ENCODE measurements at regions not wholly inside any gene's neighbourhood (a gene's known extent, or its start where the extent isn't known, plus 50 kb on each side); places are given as distances from the start of the nearest gene placed in this dataset.

DNA sequence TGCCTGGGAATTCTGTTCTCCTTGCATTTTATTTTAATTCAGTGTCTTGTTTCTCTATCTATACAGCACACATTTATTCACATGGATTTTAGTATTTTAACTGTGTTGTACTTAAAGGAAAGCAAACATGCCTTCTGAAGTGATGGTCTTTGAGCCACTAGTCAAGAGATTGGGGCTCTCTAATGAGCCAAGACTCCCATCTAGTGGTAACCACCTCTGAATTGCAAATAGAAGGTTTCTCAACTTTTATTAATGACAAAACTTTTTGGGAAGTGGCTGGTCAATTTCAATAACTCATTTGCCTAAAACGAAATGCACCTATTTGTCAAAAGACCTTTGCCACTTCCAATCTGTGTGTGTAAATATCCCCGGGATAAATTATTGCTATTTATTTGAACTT is 199.6 kb downstream of the LTN1 start:
- no peak for ATAC-seq
- H3K4me1 Mint-ChIP-seq: peaks cover 2% of the 10 kb centered on the region
- H3K27ac Mint-ChIP-seq: no peak overlapping the region

DNA sequence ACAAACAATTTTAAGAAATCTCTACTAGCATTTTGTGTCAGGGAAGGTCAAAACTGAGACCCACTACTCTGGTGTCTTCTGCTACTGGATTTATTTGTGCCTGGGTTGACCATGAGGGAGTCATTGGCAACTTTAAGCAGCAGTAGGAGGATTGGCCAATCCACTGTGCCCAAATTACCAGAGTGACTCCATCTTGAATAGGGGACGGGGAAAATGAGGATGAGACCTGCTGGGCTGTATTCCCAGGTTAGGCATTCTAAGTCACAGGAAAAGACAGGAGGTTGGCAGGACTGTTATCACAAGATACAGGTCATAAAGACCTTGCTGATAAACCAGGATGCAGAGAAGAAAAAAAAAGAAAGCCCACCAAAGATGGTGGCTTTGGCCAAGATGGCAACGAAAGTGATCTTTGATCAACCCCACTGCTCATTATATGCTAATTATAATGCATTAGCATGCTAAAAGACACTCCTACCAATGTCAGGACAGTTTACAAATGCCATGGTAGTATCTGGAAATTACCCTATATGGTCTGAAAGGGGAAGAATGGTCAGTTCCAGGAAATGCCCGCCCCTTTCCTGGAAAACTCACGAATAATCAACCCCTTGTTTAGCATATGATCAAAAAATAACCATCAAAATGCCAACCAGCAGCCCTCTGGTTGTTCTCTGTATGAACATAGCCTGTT is 200.9 kb downstream of the LTN1 start:
- Mint-ChIP-seq H3K4me1 (peaks cover 2% of the 10 kb centered on the region), H3K36me3 (ENCODE audit: low read depth) (no peaks in the 10 kb centered on the region), H3K4me3 (no peak overlapping the region), H3K27me3 (no peaks in the 10 kb centered on the region), H3K27ac (no peak overlapping the region)
- H3K9me3 ChIP-seq (ENCODE audit: control insufficient read depth, low read length, poor library complexity, severe bottlenecking): no peaks in the 10 kb centered on the region
- ATAC-seq (no peak), DNase-seq (no peak)

More for the DNA sequence above, 199.6 kb downstream of the LTN1 start:
- no peaks in the 10 kb centered on the region for H3K27me3 Mint-ChIP-seq
- peaks cover 2% of the 10 kb centered on the region for H3K36me3 Mint-ChIP-seq (ENCODE audit: low read depth)
- H3K9me3 ChIP-seq (ENCODE audit: control insufficient read depth, low read length, poor library complexity, severe bottlenecking): no peaks in the 10 kb centered on the region
- H3K4me3 Mint-ChIP-seq: no peak overlapping the region
- no peak for DNase-seq

DNA sequence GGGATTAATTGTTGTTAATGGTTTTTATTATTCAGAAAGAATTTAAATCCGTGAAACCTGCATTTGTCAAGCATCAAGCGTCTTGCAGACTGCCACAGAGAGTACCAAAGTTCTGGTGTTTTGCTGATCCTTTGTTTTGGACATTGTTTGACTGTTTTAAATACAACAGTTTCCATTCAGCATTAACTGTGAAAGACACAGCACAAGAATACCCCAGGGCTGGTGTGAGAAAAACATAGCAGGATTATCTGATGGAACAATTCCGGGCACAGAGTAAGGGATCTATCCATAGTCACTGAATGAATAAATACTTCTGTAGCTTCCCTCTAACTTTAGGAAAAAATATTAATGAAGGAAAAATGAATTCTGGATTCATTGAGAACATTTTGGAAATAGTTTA is 202.3 kb downstream of the LTN1 start:
- Mint-ChIP-seq H3K27ac (no peak overlapping the region), H3K36me3 (ENCODE audit: low read depth) (no peaks in the 10 kb centered on the region), H3K4me3 (no peak overlapping the region), H3K27me3 (no peaks in the 10 kb centered on the region), H3K4me1 (peaks cover 2% of the 10 kb centered on the region)
- DNase-seq: no peak
- ATAC-seq: no peak
- H3K9me3 ChIP-seq (ENCODE audit: control insufficient read depth, low read length, poor library complexity, severe bottlenecking): no peaks in the 10 kb centered on the region

DNA sequence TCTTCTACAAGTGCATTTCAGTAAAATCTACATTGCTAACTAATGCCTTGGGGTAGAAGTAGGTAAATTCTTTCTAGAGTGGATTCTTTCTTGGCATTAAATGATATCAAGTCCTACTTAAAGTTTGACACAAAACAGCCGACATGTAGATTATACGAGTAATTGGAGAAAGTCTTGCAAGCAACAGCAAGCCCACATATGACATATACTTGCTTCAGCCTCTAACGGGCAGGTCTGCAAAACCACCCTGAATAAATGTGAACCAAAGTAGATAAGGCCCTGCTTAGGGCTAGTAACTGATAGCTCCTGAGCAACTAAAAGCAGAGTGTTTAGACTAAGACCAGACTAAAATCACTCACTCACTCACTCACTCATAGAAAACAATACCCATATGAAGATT is 203.2 kb downstream of the LTN1 start:
- peak overlapping the region; percentile 14 for H3K27ac Mint-ChIP-seq
- H3K27me3 Mint-ChIP-seq: no peaks in the 10 kb centered on the region
- peaks cover 2% of the 10 kb centered on the region for H3K4me1 Mint-ChIP-seq
- no peak overlapping the region for H3K4me3 Mint-ChIP-seq
- ATAC-seq (no peak), DNase-seq (no peak)
- H3K9me3 ChIP-seq (ENCODE audit: control insufficient read depth, low read length, poor library complexity, severe bottlenecking): no peaks in the 10 kb centered on the region
- H3K36me3 Mint-ChIP-seq (ENCODE audit: low read depth): no peaks in the 10 kb centered on the region

DNA sequence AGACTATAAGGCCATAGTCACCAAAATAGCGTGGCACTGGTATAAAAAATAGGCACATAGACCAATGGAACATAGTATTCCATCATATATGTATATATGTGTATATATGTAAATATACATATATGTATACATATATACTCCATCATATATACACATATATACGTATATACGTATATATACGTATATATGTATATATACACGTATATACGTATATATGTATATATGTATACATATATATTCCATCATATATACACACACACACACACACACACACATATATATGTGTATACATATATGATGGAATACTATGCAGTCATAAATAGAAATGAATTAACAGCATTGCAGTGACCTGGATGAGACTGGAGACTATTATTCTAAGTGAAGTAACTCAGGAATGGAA is 204.6 kb downstream of the LTN1 start:
- no peaks in the 10 kb centered on the region for H3K9me3 ChIP-seq (ENCODE audit: control insufficient read depth, low read length, poor library complexity, severe bottlenecking)
- Mint-ChIP-seq H3K4me3 (no peak overlapping the region), H3K27ac (no peak overlapping the region), H3K36me3 (ENCODE audit: low read depth) (no peaks in the 10 kb centered on the region), H3K27me3 (no peaks in the 10 kb centered on the region), H3K4me1 (peaks cover 2% of the 10 kb centered on the region)
- no peak for ATAC-seq
- DNase-seq: no peak

DNA sequence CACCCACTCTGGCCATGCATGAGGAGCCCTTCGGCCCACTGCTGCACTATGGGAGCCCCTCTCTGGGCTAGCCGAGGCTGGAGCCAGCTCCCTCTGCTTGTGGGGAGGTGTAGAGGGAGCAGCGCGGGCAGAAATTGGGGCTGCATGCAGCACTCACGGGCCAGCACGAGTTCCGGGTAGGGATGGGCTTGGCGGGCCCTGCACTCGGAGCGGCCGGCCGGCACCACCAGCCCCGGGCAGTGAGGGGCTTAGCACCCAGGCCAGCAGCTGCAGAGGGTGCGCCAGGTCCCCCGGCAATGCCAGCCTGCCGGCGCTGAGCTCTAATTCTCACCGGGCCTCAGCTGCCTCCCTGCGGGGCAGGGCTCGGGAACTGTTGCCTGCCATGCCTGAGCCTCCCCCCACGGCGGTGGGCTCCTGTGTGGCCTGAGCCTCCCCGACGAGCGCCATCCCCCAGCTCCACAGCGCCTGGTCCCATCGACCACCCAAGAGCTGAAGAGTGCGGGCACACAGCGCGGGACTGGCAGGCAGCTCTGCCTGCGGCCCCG is 209.0 kb downstream of the LTN1 start:
- no peaks in the 10 kb centered on the region for H3K9me3 ChIP-seq (ENCODE audit: control insufficient read depth, low read length, poor library complexity, severe bottlenecking)
- ATAC-seq: no peak
- no peaks in the 10 kb centered on the region for H3K4me1 Mint-ChIP-seq
- no peak overlapping the region for H3K4me3 Mint-ChIP-seq
- no peaks in the 10 kb centered on the region for H3K36me3 Mint-ChIP-seq (ENCODE audit: low read depth)
- H3K27ac Mint-ChIP-seq: no peak overlapping the region
- no peak for DNase-seq
- no peaks in the 10 kb centered on the region for H3K27me3 Mint-ChIP-seq

DNA sequence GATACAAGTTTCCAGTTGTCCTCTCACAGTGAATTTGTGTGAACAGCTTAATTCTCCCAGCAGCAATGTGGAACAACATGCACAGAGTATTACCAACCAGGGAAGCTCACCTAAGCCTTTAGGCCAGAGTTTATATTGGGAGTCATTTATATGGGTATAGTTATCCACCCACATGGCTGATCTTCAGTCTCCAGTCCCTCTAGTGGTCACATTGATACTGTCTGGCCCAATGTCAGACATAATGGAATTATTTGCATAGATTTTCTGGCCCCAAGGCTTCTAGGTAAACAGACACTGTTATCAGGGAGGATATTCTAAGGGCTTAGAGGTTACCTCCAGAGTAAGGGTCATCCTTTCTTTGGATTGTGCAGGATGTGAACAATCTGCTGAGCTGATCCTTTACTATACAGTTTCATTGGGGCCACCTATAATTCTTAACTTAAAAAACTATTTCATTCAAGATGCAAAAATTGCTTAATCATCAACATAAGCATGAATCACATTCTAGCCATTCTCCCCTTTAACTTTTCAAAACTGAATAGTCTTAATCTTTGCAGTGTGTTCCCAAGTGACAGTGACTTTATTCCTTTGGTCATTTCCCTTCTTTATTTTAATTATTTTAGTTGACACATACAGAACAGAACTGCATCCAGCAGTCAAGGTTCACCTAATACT is 210.9 kb downstream of the LTN1 start:
- no peak for DNase-seq
- Mint-ChIP-seq H3K4me1 (no peaks in the 10 kb centered on the region), H3K27ac (no peak overlapping the region), H3K27me3 (no peaks in the 10 kb centered on the region), H3K36me3 (ENCODE audit: low read depth) (no peaks in the 10 kb centered on the region), H3K4me3 (no peak overlapping the region)
- H3K9me3 ChIP-seq (ENCODE audit: control insufficient read depth, low read length, poor library complexity, severe bottlenecking): no peaks in the 10 kb centered on the region
- no peak for ATAC-seq

DNA sequence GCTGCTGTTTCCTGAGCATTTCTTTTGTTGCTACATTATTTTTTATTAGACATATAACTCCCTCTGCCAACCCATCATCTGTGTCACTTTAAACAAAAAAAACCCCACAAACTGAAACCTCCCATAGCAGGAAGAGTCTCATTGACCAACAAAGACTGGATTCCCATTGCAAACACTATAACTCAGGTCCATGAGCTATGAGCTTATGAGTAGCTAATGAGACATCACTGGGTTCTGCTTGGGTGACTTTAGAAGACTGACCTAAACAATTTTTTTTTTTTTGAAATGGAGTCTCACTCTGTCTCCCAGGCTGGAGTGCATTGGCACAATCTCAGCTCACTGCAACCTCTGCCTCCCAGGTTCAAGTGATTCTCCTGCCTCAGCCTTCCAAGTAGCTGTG is 212.8 kb downstream of the LTN1 start:
- Mint-ChIP-seq H3K36me3 (ENCODE audit: low read depth) (no peaks in the 10 kb centered on the region), H3K4me3 (no peak overlapping the region), H3K4me1 (no peaks in the 10 kb centered on the region), H3K27me3 (no peaks in the 10 kb centered on the region), H3K27ac (no peak overlapping the region)
- DNase-seq: no peak
- no peaks in the 10 kb centered on the region for H3K9me3 ChIP-seq (ENCODE audit: control insufficient read depth, low read length, poor library complexity, severe bottlenecking)
- no peak for ATAC-seq

DNA sequence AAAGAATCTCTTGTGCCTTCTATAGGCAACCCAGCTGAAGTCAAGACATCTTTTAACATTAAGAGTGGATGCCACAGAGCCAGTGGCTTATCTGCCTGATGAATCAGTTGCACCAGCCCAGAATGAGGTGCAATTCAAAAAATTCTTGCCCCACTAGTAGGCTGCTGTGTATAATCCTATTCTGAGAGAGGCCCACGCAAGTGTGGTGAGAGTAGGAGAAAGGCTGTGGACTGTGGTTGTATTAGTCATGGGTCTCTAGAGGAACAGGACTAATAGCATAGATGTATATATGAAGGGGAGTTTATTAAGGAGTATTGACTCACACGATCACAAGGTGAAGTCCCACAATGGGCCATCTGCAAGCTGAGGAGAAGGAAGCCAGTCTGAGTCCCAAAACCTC is 216.4 kb downstream of the LTN1 start:
- no peak overlapping the region for H3K27ac Mint-ChIP-seq
- H3K27me3 Mint-ChIP-seq: no peaks in the 10 kb centered on the region
- no peaks in the 10 kb centered on the region for H3K4me1 Mint-ChIP-seq
- no peaks in the 10 kb centered on the region for H3K36me3 Mint-ChIP-seq (ENCODE audit: low read depth)
- DNase-seq (no peak), ATAC-seq (no peak)
- H3K9me3 ChIP-seq (ENCODE audit: control insufficient read depth, low read length, poor library complexity, severe bottlenecking): no peaks in the 10 kb centered on the region
- no peak overlapping the region for H3K4me3 Mint-ChIP-seq

DNA sequence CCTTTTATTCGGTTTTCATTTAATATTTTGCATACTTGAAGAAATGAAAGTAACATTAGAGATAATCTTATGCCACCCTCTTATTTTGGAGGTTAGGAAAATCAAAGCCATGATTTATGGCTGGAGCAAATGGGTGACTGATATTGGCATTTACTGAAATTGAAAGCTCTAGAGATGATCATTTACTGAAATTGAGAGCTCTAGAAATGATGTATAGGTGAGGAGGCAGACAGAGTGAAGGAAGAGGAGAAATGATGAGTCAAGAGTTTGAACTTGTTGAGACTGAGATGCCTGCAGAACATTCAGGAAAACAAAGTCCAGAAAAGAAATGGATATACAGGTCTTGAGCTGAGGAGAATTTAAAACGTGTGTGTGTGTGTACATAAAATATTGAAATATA is 217.6 kb downstream of the LTN1 start:
- no peaks in the 10 kb centered on the region for H3K4me1 Mint-ChIP-seq
- no peaks in the 10 kb centered on the region for H3K9me3 ChIP-seq (ENCODE audit: control insufficient read depth, low read length, poor library complexity, severe bottlenecking)
- no peak overlapping the region for H3K27ac Mint-ChIP-seq
- no peaks in the 10 kb centered on the region for H3K27me3 Mint-ChIP-seq
- ATAC-seq (no peak), DNase-seq (no peak)
- H3K36me3 Mint-ChIP-seq (ENCODE audit: low read depth): no peaks in the 10 kb centered on the region
- H3K4me3 Mint-ChIP-seq: no peak overlapping the region

DNA sequence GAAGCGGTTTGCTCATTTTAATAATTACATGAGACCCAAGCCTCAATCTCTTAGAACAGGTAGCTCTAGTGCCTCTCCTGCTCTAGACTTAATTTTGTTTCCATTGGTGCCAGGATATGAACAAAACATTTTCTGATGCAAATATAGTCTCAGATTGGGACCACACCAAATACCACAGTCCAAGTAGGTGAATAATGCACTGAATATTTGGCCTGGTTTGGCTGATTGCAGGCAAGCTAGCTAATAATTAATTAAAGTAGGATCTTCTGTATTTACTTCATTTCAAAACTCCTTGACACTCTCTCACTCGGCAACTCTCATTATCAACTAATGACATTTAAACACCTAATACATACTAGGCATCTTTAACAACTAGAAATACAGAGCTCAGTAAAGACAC is 219.6 kb downstream of the LTN1 start:
- Mint-ChIP-seq H3K4me3 (no peak overlapping the region), H3K4me1 (no peaks in the 10 kb centered on the region), H3K27me3 (no peaks in the 10 kb centered on the region), H3K27ac (no peak overlapping the region), H3K36me3 (ENCODE audit: low read depth) (no peaks in the 10 kb centered on the region)
- no peak for DNase-seq
- no peaks in the 10 kb centered on the region for H3K9me3 ChIP-seq (ENCODE audit: control insufficient read depth, low read length, poor library complexity, severe bottlenecking)
- no peak for ATAC-seq

DNA sequence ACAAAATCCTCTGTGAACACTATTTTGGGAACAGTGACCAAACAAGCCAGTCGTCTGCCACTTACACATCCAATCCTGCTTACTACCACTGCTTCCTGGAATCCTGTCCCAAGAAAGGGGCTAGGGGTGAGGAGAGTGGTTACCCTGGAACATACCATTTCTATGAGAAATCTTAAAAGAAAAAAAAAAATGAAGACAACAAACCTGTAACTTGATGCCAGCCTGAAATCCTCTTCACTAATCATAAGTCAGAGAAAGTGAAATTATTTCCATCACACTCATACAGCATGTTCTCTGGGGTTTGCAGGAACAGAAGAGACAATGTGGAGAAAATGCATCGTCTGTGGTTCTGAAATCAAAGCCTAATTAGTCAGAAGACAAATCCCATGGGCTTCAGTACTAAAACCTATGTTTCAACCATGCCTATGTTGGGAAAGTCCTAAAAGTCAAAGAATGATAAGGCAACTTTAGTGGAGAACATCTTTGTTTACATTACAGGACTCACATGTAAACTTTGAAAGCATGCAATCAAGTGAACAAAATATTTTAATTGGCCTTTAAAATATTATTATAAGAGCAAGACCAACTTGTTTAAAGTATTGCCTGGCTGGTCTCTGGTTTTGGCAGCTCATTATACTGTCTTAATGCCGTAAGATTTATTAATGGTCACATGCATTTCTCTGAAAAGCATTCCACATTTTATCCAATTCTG is 220.7 kb downstream of the LTN1 start:
- no peaks in the 10 kb centered on the region for H3K9me3 ChIP-seq (ENCODE audit: control insufficient read depth, low read length, poor library complexity, severe bottlenecking)
- Mint-ChIP-seq H3K27ac (no peak overlapping the region), H3K36me3 (ENCODE audit: low read depth) (no peaks in the 10 kb centered on the region), H3K4me1 (no peaks in the 10 kb centered on the region), H3K4me3 (no peak overlapping the region), H3K27me3 (no peaks in the 10 kb centered on the region)
- no peak for ATAC-seq
- DNase-seq: no peak

DNA sequence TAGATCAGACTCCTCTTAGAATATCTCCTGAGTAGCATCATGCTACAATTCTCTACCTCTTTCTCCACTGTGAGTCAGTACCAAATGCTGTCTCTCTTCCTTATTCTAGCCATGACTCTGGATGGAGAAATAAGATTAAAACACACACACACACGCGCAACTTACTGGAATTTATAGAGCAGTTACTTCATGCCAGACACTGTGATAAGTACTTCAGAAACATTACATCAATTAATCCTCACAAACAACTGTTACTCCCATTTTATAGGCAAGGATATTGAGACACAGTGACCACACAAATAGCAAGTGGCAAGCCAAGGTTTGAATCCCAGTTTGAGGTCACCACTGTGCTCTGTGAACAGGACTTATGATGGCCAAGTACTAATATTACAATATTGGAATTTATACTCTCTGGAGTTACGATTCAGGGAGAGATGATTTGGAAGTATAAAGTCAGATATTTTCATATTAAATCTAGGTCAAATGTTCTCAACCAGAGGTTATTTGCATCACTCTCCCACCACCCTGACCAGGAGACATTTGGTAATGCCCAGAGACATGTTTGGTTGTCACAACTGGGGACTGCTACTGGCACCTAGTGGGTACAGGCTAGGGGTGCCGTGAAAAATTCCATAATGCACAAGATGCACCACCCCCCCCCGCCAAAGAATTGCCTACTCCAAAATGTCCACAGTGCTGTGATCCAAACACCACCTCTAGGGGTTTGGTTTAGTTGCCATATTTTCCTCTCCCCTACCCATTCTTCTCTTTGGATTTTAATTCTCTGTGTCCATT is 221.6 kb downstream of the LTN1 start:
- no peak overlapping the region for H3K27ac Mint-ChIP-seq
- H3K36me3 Mint-ChIP-seq (ENCODE audit: low read depth): no peaks in the 10 kb centered on the region
- H3K4me3 Mint-ChIP-seq: no peak overlapping the region
- DNase-seq (no peak), ATAC-seq (no peak)
- no peaks in the 10 kb centered on the region for H3K9me3 ChIP-seq (ENCODE audit: control insufficient read depth, low read length, poor library complexity, severe bottlenecking)
- H3K27me3 Mint-ChIP-seq: no peaks in the 10 kb centered on the region
- no peaks in the 10 kb centered on the region for H3K4me1 Mint-ChIP-seq
